KMS-11 (cell line): ENCODE measurements at regions not wholly inside any gene's neighbourhood (a gene's known extent, or its start where the extent isn't known, plus 50 kb on each side); places are given as distances from the start of the nearest gene placed in this dataset.

Experiments used
- H2AFZ ChIP-seq: fragments of 200-600 bp; sonication (generic); 2 replicates; pipeline ENCODE4 v1.6.1; 2016; ENCODE audit warnings: antibody characterized with exemption, mixed run types, low read depth
- H3K27ac ChIP-seq: fragments of 200-600 bp; sonication (generic); 2 replicates; pipeline ENCODE4 v1.6.1; 2016; ENCODE audit warnings: mild to moderate bottlenecking, mixed run types
- H3K27me3 ChIP-seq: fragments of 200-600 bp; sonication (generic); 2 replicates; pipeline ENCODE4 v1.6.1; 2017; ENCODE audit warnings: mild to moderate bottlenecking, low read depth, mixed run types, moderate library complexity; ENCODE audit not compliant: insufficient read depth
- H3K36me3 ChIP-seq: fragments of 200-600 bp; sonication (generic); 2 replicates; pipeline ENCODE4 v1.6.1; 2017; ENCODE audit warnings: mild to moderate bottlenecking, mixed run types; ENCODE audit not compliant: insufficient read depth
- H3K4me1 ChIP-seq: fragments of 200-600 bp; sonication (generic); 2 replicates; pipeline ENCODE4 v1.6.1; 2016; ENCODE audit warnings: mild to moderate bottlenecking, low read depth, mixed run types; ENCODE audit not compliant: poor library complexity, severe bottlenecking
- H3K4me2 ChIP-seq: fragments of 200-600 bp; sonication (generic); 2 replicates; pipeline ENCODE4 v1.7.0; 2016; ENCODE audit warnings: mild to moderate bottlenecking, mixed run types
- H3K4me3 ChIP-seq: fragments of 200-600 bp; sonication (generic); IDR thresholded peaks from 2 replicates; pipeline ENCODE4 v1.6.1; 2017; ENCODE audit warnings: low read depth, low read length, mixed read lengths; ENCODE audit not compliant: insufficient read depth
- H3K79me2 ChIP-seq: fragments of 200-600 bp; sonication (generic); 2 replicates; pipeline ENCODE4 v1.6.1; 2016; ENCODE audit warnings: low read depth, mixed run types; ENCODE audit not compliant: insufficient read depth
- H3K9ac ChIP-seq: fragments of 200-600 bp; sonication (generic); 2 replicates; pipeline ENCODE4 v1.6.1; 2016; ENCODE audit warnings: mild to moderate bottlenecking, mixed run types
- H4K20me1 ChIP-seq: fragments of 200-600 bp; sonication (generic); 2 replicates; pipeline ENCODE4 v1.6.1; 2016; ENCODE audit warnings: mild to moderate bottlenecking, mixed run types; ENCODE audit not compliant: insufficient read depth
- CTCF ChIP-seq: fragments of 200-600 bp; sonication (generic); conservative IDR thresholded peaks from 2 replicates; pipeline ENCODE4 v1.6.1; 2017; ENCODE audit warnings: low read depth, mild to moderate bottlenecking, antibody characterized with exemption, low read length, moderate library complexity, mixed read lengths

DNA sequence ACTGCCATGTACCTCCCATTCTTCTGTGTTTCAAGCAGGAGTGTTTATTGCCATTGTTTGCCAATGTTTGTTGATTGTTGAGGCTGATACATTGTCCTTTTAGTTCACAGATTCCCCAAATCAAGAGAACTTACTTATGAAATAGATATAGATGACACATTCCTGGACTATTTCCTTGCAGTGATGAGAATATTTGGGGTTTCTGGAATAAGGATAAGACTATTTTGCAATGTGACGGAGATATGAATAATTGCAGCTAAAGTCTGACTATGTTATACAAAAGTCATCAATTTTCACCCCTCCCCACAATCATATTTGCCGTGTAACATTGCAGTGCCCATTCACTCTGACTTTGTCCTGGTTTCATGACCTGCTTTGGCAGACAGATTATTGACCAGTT is 460.8 kb downstream of the CDH10 start:
- Histone ChIP-seq H3K27ac (no peak overlapping the region), H3K4me1 (no peaks in the 10 kb centered on the region), H3K36me3 (no peaks in the 10 kb centered on the region), H3K9ac (no peak overlapping the region), H3K79me2 (no peaks in the 10 kb centered on the region), H3K4me2 (no peak overlapping the region), H3K27me3 (no peaks in the 10 kb centered on the region), H4K20me1 (no peaks in the 10 kb centered on the region), H3K4me3 (no peak overlapping the region), H2AFZ (no peak overlapping the region)
- TF ChIP-seq CTCF: no peak

DNA sequence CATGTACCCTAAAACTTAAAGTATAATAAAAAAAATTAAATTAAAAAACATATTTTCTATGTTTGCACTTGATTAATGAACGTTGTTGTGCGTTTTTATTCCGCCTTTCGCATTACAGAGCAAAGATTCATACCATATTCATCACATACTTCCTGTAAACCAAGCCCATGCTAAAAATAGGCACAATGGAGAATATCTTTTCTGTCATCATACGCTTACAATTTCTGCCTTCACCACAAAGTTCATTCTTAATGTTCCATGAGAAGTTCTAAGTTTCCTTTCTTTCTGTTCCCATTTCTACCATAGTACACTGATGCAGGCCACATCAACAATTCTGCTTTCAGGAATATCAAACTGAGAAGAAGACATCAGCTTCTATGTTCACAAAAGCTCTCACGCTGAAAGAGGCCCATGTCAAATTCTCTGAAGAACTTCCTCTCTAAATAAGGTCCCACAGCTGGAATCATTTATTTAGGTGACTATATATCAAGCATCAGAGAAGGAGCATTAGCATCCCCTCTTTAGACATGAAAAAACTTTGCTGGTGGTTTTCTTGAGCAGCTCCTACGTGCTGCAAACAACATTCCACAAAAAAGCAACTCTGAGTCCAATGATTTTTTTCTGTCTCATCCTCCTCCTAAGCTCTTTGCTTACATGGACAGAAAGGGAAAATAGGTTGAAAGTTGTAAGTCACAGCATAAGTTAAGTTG is 456.4 kb downstream of the CDH10 start:
- no peaks in the 10 kb centered on the region for H3K79me2 ChIP-seq
- H3K27me3 ChIP-seq: no peaks in the 10 kb centered on the region
- H4K20me1 ChIP-seq: no peaks in the 10 kb centered on the region
- H2AFZ ChIP-seq: no peak overlapping the region
- H3K4me1 ChIP-seq: no peaks in the 10 kb centered on the region
- H3K4me2 ChIP-seq: no peak overlapping the region
- H3K36me3 ChIP-seq: no peaks in the 10 kb centered on the region
- H3K27ac ChIP-seq: no peak overlapping the region
- no peak overlapping the region for H3K4me3 ChIP-seq
- H3K9ac ChIP-seq: no peak overlapping the region
- no peak for TF ChIP-seq CTCF

DNA sequence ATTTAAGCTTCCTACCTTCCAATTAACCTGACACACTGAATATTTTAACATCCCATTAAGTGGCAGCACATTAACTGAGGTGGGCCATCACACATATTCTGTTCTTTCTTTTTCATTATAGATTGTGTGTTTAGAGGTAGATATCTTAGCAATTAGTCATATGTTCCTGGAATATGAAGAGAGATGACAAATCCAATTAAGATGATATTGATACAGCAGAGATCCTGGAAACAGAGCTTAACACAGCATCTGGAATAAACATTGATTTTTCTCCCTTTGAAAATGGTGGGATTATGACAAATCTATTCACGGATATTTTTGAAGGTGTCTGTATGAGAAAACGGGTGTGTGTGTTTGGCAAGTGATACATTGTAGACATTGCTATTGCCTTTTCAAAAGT is 448.0 kb downstream of the CDH10 start:
- H3K27ac ChIP-seq: no peak overlapping the region
- no peaks in the 10 kb centered on the region for H4K20me1 ChIP-seq
- H3K79me2 ChIP-seq: no peaks in the 10 kb centered on the region
- H3K27me3 ChIP-seq: no peaks in the 10 kb centered on the region
- no peak overlapping the region for H2AFZ ChIP-seq
- no peak overlapping the region for H3K4me2 ChIP-seq
- H3K36me3 ChIP-seq: no peaks in the 10 kb centered on the region
- no peak overlapping the region for H3K9ac ChIP-seq
- TF ChIP-seq CTCF: no peak
- no peak overlapping the region for H3K4me3 ChIP-seq
- no peaks in the 10 kb centered on the region for H3K4me1 ChIP-seq

- TF ChIP-seq CTCF: no peak
- H3K4me1 ChIP-seq: no peaks in the 10 kb centered on the region
- H3K27ac ChIP-seq: no peak overlapping the region
- H4K20me1 ChIP-seq: no peaks in the 10 kb centered on the region
- no peaks in the 10 kb centered on the region for H3K79me2 ChIP-seq
- H3K27me3 ChIP-seq: no peaks in the 10 kb centered on the region
- no peak overlapping the region for H2AFZ ChIP-seq
- H3K36me3 ChIP-seq: no peaks in the 10 kb centered on the region
- no peak overlapping the region for H3K4me3 ChIP-seq
- H3K9ac ChIP-seq: no peak overlapping the region
- H3K4me2 ChIP-seq: no peak overlapping the region
These were observed 436.1 kb downstream of the CDH10 start for GRCh38 chr5:24208686-24209106.
